H9 (cell line): ENCODE measurements at regions not wholly inside any gene's neighbourhood (a gene's known extent, or its start where the extent isn't known, plus 50 kb on each side); places are given as distances from the start of the nearest gene placed in this dataset.

Experiments
- DNase-seq: peaks from one replicate; pipeline ENCODE4 v3.0.0-alpha.2; 2017
- H2AFZ ChIP-seq: one replicate; pipeline ENCODE4 v1.6.1; 2013; ENCODE audit warnings: mild to moderate bottlenecking, low read length, control low read depth, moderate library complexity
- H2AK5ac ChIP-seq: 2 replicates; pipeline ENCODE4 v1.6.1; 2013; ENCODE audit warnings: low read length, control low read depth, mixed read lengths; ENCODE audit not compliant: insufficient read length
- H2BK120ac ChIP-seq: one replicate; pipeline ENCODE4 v1.6.1; 2013; ENCODE audit warnings: low read depth, mild to moderate bottlenecking, low read length, control low read depth, inconsistent platforms; ENCODE audit not compliant: poor library complexity, severe bottlenecking
- H2BK12ac ChIP-seq: 2 replicates; pipeline ENCODE4 v1.6.1; 2013; ENCODE audit warnings: low read length, control low read depth, mixed read lengths, low read depth; ENCODE audit not compliant: insufficient read length
- H2BK15ac ChIP-seq: 2 replicates; pipeline ENCODE4 v1.6.1; 2013; ENCODE audit warnings: low read depth, low read length, control low read depth
- H2BK20ac ChIP-seq: one replicate; pipeline ENCODE4 v1.6.1; 2013; ENCODE audit warnings: low read depth, mild to moderate bottlenecking, low read length, control low read depth, inconsistent platforms; ENCODE audit not compliant: poor library complexity, severe bottlenecking
- H2BK5ac ChIP-seq: 2 replicates; pipeline ENCODE4 v1.6.1; 2013; ENCODE audit warnings: low read length, control low read depth, mixed read lengths; ENCODE audit not compliant: insufficient read length
- H3K14ac ChIP-seq: 2 replicates; pipeline ENCODE4 v1.6.1; 2013; ENCODE audit warnings: low read length, control low read depth; ENCODE audit not compliant: insufficient read depth
- H3K18ac ChIP-seq: 2 replicates; pipeline ENCODE4 v1.6.1; 2013; ENCODE audit warnings: low read depth, mild to moderate bottlenecking, mixed read lengths, low read length, control low read depth; ENCODE audit not compliant: insufficient read length
- H3K23ac ChIP-seq: 2 replicates; pipeline ENCODE4 v1.6.1; 2013; ENCODE audit warnings: low read length, control low read depth, mixed read lengths, low read depth; ENCODE audit not compliant: insufficient read length
- H3K23me2 ChIP-seq: 2 replicates; pipeline ENCODE4 v1.6.1; 2013; ENCODE audit warnings: low read depth, mild to moderate bottlenecking, mixed read lengths, low read length, control low read depth; ENCODE audit not compliant: insufficient read length, poor library complexity, severe bottlenecking
- H3K27ac ChIP-seq: 2 replicates; pipeline ENCODE4 v1.5.1; 2013; ENCODE audit warnings: low read length, control low read depth, mixed read lengths, low read depth; ENCODE audit not compliant: insufficient read length
- H3K27me3 ChIP-seq: 2 replicates; pipeline ENCODE4 v1.6.1; 2013; ENCODE audit warnings: low read length, control low read depth, inconsistent platforms; ENCODE audit not compliant: insufficient read depth
- H3K4ac ChIP-seq: 2 replicates; pipeline ENCODE4 v1.6.1; 2013; ENCODE audit warnings: low read depth, mild to moderate bottlenecking, control low read depth, inconsistent platforms, low read length, moderate library complexity
- H3K4me1 ChIP-seq: 2 replicates; pipeline ENCODE4 v1.6.1; 2013; ENCODE audit warnings: low read length, control low read depth, inconsistent platforms; ENCODE audit not compliant: insufficient read depth
- H3K4me2 ChIP-seq: 2 replicates; pipeline ENCODE4 v1.6.1; 2013; ENCODE audit warnings: low read length, control low read depth, mixed read lengths; ENCODE audit not compliant: insufficient read length, insufficient read depth
- H3K56ac ChIP-seq: 2 replicates; pipeline ENCODE4 v1.6.1; 2013; ENCODE audit warnings: low read depth, mild to moderate bottlenecking, mixed read lengths, low read length, control low read depth; ENCODE audit not compliant: insufficient read length
- H3K79me1 ChIP-seq: 2 replicates; pipeline ENCODE4 v1.6.1; 2013; ENCODE audit warnings: low read depth, mild to moderate bottlenecking, moderate library complexity, low read length, control low read depth, inconsistent platforms; ENCODE audit not compliant: insufficient read depth, poor library complexity, severe bottlenecking
- H3K79me2 ChIP-seq: 2 replicates; pipeline ENCODE4 v1.6.1; 2013; ENCODE audit warnings: low read length, control low read depth, inconsistent platforms; ENCODE audit not compliant: insufficient read depth
- H3K9ac ChIP-seq: 2 replicates; pipeline ENCODE4 v1.6.1; 2013; ENCODE audit warnings: low read length, control low read depth, mixed read lengths; ENCODE audit not compliant: insufficient read length; ENCODE audit errors: extremely low read depth
- H3K9me3 ChIP-seq: one replicate; pipeline ENCODE4 v1.6.1; 2013; ENCODE audit warnings: low read depth, low read length, inconsistent platforms; ENCODE audit not compliant: control insufficient read depth
- H3T11ph ChIP-seq: one replicate; pipeline ENCODE4 v1.6.1; 2013; ENCODE audit warnings: mild to moderate bottlenecking, low read length, control low read depth, inconsistent platforms
- H4K20me1 ChIP-seq: one replicate; pipeline ENCODE4 v1.6.1; 2013; ENCODE audit not compliant: control insufficient read depth, insufficient read length, insufficient read depth
- H4K5ac ChIP-seq: 2 replicates; pipeline ENCODE4 v1.6.1; 2013; ENCODE audit warnings: low read depth, mild to moderate bottlenecking, mixed read lengths, low read length, control low read depth; ENCODE audit not compliant: insufficient read length
- H4K8ac ChIP-seq: replicated peaks from 2 replicates; pipeline ENCODE4 v1.6.1; 2013; ENCODE audit warnings: low read length, control low read depth, mixed read lengths, low read depth; ENCODE audit not compliant: insufficient read length
- H4K91ac ChIP-seq: 2 replicates; pipeline ENCODE4 v1.6.1; 2013; ENCODE audit warnings: low read depth, mild to moderate bottlenecking, moderate library complexity, mixed read lengths, low read length, control low read depth; ENCODE audit not compliant: insufficient read length
- H3K27ac Mint-ChIP-seq, 3 experiments: 2 replicates in 2 of 3; 3 replicates in 1 of 3; pipeline ENCODE4 v1.8.0; 2020 to 2021; ENCODE audit warnings: mixed read lengths in 3 of 3, mild to moderate bottlenecking in 1 of 3, moderate library complexity in 1 of 3
- H3K27me3 Mint-ChIP-seq: 2 replicates; pipeline ENCODE4 v1.8.0; 2021; ENCODE audit warnings: low read depth, mild to moderate bottlenecking, moderate library complexity, mixed read lengths
- H3K36me3 Mint-ChIP-seq, 3 experiments: 2 replicates in 2 of 3; 3 replicates in 1 of 3; pipeline ENCODE4 v1.8.0; 2020 to 2021; ENCODE audit warnings: low read depth in 3 of 3, mixed read lengths in 3 of 3; ENCODE audit not compliant: insufficient read depth in 1 of 3
- H3K4me1 Mint-ChIP-seq, 2 experiments: 2 replicates each; pipeline ENCODE4 v1.8.0; 2020; ENCODE audit warnings: mixed read lengths in 2 of 2
- H3K4me3 Mint-ChIP-seq, 2 experiments: 2 replicates in 1 of 2; 3 replicates in 1 of 2; pipeline ENCODE4 v1.8.0; 2020 to 2021; ENCODE audit warnings: mild to moderate bottlenecking in 2 of 2, mixed read lengths in 2 of 2, moderate library complexity in 1 of 2
- H3K9me3 Mint-ChIP-seq, 2 experiments: 2 replicates in 1 of 2; 3 replicates in 1 of 2; pipeline ENCODE4 v1.8.0; 2020; ENCODE audit warnings: mild to moderate bottlenecking in 2 of 2, mixed read lengths in 2 of 2, moderate library complexity in 1 of 2
- CTCF ChIP-seq: fragments of 200-600 bp; sonication (generic); conservative IDR thresholded peaks from 3 replicates; pipeline ENCODE4 v1.8.0; 2021; ENCODE audit warnings: antibody characterized with exemption, mild to moderate bottlenecking
- WGBS: extraction: QIAGEN DNeasy Blood & Tissue Kit; methylation state at CpG from one replicate; pipeline ENCODE4 v1.1.7; 2013; ENCODE audit warnings: missing lambda C conversion rate, low lambda C conversion rate, mixed read lengths; ENCODE audit not compliant: insufficient read length; ENCODE audit errors: extremely low coverage; 5-methylcytosine and 5-hydroxymethylcytosine counted together

- no peaks in the 10 kb centered on the region for H3K27me3 ChIP-seq
- no peak overlapping the region for H3K56ac ChIP-seq
- H3K4me1 ChIP-seq, result no peaks in the 10 kb centered on the region
- no peak overlapping the region for H3K4ac ChIP-seq
- H3K23ac ChIP-seq, result no peak overlapping the region
- Mint-ChIP-seq H3K9me3 (no peaks in the 10 kb centered on the region), H3K4me3 (no peak overlapping the region), H3K27ac (no peak overlapping the region), H3K4me1 (no peaks in the 10 kb centered on the region), H3K27me3 (no peaks in the 10 kb centered on the region), H3K36me3 (no peaks in the 10 kb centered on the region)
- no peak overlapping the region for H3K14ac ChIP-seq
- H3K9ac ChIP-seq, result no peak overlapping the region
- no peaks in the 10 kb centered on the region for H4K20me1 ChIP-seq
- H3K79me2 ChIP-seq, result no peaks in the 10 kb centered on the region
- H2AFZ ChIP-seq, result no peak overlapping the region
- no CpG with 5 or more reads among the region's 1 CpG for WGBS
- no peak overlapping the region for H2BK20ac ChIP-seq
- H2AK5ac ChIP-seq, result no peak overlapping the region
- no peak overlapping the region for H3K27ac ChIP-seq
- no peak overlapping the region for H2BK15ac ChIP-seq
- no peak for DNase-seq
- no peaks in the 10 kb centered on the region for H3K9me3 ChIP-seq
- H4K91ac ChIP-seq, result no peak overlapping the region
- no peak overlapping the region for H4K8ac ChIP-seq
- no peak overlapping the region for H4K5ac ChIP-seq
- H2BK120ac ChIP-seq, result no peak overlapping the region
- H3K23me2 ChIP-seq, result no peaks in the 10 kb centered on the region
- H2BK12ac ChIP-seq, result no peak overlapping the region
- H3K18ac ChIP-seq, result no peak overlapping the region
- H3T11ph ChIP-seq, result no peak overlapping the region
- no peak overlapping the region for H2BK5ac ChIP-seq
- H3K4me2 ChIP-seq, result no peak overlapping the region
- TF ChIP-seq CTCF, result no peak
- H3K79me1 ChIP-seq, result no peaks in the 10 kb centered on the region
Observed at GRCh38 chr5:153237671-153238332, 252.7 kb upstream of the GRIA1 start.
